HG02623 (cell line): ENCODE measurements at regions not wholly inside any gene's neighbourhood (a gene's known extent, or its start where the extent isn't known, plus 50 kb on each side); places are given as distances from the start of the nearest gene placed in this dataset.

Source experiments
- ATAC-seq: cut with Tn5 transposase; IDR thresholded peaks from one replicate; pipeline ENCODE4 v1.9.1; 2021; ENCODE audit warnings: moderate library complexity; ENCODE audit not compliant: unreplicated experiment

GRCh38 chr13:91178099-91178498 is 169.4 kb upstream of the MIR17HG start:
- no peak for ATAC-seq

DNA sequence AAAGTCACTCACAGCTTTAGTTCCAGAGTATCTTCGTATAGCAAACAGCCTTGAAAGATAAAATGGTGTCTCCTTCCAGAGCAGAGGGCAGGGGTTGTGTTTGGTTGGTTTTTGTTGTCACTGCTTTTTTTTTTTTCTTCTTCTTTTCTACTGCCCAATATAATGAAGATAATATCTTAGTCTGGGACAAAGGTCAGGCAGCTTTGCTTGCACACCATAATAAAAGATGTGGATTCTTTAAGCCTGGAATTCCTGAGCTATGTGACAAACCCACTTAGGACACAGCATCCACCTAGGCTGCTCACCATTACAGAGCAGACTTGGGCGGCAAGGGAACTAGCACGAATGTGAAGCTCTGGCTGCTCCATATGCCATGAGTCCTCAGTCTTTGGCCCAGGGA is 165.6 kb upstream of the MIR17HG start:
- ATAC-seq = no peak

DNA sequence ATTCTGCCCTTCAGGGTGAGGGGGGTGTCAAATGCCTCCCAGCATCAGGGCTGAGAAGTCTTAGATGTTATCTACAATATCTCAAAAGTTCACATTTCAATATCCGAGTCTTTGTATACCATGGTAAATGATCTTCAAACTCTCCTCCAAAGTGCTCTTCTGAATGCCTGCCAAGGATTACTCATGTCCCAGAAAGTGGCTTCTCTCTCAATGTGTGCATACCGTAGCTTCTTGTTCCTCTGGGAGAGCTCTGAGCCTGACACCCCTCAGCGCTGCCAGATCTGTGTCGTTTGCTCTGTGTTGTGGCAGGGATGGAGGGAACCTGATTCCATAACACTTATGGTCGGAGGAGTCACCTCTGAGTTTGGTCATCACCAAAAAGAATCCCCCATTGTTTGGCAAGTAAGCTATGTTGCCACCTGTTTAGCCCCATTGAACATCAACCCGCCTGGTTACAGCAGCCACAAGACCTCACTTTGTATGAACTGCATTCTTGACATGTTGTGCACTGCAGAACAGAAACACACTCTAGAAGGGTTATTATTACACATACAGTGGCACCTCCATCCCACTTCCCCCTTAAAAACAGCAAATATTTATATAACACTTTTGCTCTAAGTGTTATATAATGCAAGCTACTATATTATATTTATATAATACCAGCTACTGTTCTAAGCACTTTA is 163.1 kb upstream of the MIR17HG start:
- no peak for ATAC-seq

DNA sequence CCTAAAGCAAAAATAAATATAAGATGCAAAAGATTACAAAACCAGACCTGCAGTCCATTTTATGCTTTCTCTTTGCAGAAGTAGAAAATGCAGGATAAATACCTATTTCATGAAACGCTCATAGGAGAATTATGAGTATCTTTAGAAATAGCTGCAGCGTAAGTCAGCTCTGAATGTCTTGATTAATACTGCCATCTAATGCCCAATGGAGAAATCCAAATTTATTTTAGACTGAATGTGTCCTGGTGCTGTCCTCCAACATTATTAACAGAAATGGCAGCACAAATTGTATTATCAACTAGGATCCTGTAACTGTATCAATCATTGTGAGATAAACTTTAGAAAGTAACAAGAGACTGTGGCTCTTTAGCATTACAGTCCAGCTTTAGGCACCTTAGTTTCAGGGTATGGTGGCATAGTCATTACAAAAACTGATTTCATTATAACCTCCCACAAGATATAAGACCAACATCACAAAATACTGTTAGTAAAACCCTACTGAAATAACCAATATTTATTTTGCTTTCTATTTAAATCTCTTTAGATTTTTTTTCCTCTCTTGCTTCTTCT is 162.1 kb upstream of the MIR17HG start:
- ATAC-seq = no peak

- no peak for ATAC-seq
Measured at GRCh38 chr13:91187522-91187921, 160.0 kb upstream of the MIR17HG start.

DNA sequence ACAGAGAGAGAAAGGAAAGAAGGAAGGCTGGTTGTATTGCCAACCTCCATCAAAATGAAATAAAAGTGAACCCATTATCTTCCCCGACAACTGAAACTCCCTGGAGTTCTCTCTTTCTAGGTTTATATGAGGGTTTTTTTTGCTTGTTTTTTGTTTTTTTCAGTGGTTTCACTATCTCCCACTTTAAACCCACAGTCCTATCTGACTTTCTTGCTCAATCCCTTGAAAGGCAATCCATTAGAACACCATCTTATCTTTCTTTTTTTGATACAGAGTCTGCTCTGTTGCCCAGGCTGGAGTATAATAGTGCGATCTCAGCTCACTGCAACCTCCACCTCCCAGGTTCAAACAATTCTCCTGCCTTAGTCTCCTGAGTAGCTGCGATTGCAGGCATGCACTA is 158.0 kb upstream of the MIR17HG start:
- ATAC-seq = no peak

GRCh38 chr13:91193358-91193757 is 154.1 kb upstream of the MIR17HG start:
- ATAC-seq = no peak

DNA sequence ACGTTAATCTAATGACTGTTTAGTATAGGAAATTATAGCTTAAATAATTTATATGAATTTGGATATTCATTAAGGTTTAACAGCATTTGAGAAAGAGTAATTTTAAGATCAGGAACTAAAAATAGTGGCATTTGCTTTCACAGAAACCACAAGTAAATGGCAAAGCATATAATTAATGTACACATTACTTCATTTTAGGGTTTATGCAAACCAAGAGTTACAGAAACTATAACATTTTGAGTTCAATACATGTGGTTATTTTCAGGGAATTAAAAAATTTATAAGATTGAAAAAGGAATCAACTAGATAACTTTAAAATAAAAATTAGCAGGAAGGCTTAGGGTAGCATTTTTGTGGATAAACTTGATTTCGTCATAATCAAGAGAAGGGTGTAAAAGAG is 151.7 kb upstream of the MIR17HG start:
- no peak for ATAC-seq

- no peak for ATAC-seq
Measured at GRCh38 chr13:91196958-91197357, 150.5 kb upstream of the MIR17HG start.

DNA sequence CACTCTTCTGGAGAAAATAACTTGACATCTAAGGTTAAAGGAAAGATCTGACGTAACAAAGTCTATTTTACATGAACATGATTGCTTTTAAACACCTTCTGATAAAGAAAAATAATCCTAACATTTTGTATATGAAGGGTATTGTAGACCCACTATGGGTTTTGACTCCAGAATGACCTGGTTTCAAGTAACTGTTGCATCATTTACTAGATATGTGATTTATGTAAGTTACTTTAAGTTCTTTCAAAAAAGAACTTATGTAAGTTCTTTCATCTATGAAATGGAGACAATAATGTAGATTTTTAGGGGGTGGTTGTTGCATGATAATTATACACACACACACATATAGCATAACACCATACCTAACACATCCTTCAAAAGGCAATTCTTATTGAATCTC is 147.6 kb upstream of the MIR17HG start:
- no peak for ATAC-seq

DNA sequence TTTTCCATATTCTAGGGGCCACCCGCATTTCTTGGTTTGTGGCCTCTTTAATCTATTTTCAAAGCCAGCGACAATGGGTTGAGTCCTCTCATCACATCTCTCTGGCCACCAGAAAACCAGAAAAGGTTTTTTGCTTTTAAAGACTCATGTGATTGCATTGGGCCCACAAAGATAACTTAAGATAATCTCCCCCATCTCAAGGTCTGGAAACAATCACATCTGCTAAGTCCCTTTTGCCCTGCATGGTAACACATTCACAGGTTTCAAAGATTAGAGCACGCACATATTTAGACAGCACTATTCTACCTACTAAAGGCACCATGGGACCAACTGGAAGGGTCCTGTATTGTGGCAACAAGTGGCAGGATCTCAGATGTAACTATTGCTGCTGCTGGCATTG is 147.0 kb upstream of the MIR17HG start:
- ATAC-seq = no peak

DNA sequence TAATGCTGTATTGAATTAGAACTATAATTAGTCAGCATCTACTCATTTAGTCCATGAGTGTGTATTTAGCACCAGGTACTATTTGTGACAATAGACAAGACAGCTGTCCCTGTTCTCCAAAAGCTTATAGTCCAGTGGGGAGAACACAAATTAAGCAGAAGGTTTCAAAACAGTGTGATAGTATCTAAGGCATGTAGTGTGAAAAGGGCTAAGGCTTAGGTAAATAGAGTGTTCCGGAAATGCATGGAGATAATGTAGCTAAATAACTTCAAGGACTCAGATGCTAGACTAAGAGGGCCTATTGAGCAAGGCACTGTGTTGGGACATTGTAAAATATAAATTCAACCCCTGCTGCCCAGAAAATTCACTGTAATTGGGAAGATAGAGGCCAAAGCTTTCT is 144.1 kb upstream of the MIR17HG start:
- ATAC-seq = no peak

DNA sequence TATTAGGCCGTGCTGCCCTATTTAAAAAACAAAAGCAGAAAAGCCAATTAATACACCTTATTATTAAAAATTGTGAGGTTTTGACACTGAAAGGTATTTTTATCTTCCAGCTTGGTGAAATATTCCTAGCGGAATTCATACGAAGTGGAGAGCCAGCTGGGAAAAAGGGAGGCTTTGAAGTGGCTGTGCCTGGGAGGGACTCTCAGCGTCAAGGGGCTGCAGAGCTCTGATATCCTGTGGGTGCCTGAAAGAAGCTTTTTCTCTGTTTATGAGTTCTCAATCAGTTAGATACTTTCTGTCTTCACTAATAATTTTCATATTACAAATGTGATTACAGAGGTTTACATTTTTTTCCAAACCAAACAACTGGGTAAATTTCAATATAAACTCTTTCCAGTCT is 140.2 kb upstream of the MIR17HG start:
- ATAC-seq = no peak

- ATAC-seq = no peak
Measured at GRCh38 chr13:91211510-91211909, 136.0 kb upstream of the MIR17HG start.

GRCh38 chr13:91212231-91212630 is 135.3 kb upstream of the MIR17HG start:
- no peak for ATAC-seq

DNA sequence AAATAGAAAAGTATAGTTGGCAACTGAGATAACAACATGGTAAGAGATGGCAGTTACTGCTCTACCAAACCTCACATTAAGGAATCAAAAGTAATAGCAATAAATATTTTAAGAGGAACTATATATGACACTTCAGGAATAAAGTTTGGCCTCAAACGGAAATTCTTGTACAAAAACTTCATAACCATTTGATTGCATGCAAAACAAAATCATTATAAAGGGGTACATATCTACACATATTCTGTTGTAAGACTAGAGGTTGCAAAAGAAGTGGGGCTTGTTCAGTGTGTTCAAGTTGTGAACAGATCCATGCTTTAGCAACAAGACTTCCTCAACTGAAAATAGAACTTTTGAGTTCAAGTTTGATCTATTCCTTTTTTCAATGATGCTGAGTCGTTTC is 133.5 kb upstream of the MIR17HG start:
- ATAC-seq = no peak

GRCh38 chr13:91216928-91217700 is 130.4 kb upstream of the MIR17HG start:
- ATAC-seq = no peak

- ATAC-seq = no peak
Measured at GRCh38 chr13:91219201-91219600, 128.3 kb upstream of the MIR17HG start.

DNA sequence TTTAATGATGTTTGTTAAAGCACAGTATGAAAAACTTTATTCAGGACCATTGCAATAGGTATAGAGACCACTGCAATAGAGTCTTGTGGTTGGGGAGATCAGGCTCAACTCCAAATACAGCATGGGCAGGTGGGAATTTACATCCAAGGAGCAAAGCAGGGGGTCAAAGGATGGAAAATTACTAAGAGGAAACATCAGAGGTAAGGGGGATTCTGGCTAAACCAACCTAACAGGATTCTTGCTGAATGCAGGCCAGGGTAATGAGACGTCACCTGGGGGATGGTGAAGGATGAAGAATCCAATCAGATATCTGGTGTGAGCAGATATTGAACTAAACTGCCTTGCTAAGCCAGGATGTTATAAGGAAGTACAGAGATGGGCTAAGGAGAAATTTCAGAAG is 126.6 kb upstream of the MIR17HG start:
- no peak for ATAC-seq

DNA sequence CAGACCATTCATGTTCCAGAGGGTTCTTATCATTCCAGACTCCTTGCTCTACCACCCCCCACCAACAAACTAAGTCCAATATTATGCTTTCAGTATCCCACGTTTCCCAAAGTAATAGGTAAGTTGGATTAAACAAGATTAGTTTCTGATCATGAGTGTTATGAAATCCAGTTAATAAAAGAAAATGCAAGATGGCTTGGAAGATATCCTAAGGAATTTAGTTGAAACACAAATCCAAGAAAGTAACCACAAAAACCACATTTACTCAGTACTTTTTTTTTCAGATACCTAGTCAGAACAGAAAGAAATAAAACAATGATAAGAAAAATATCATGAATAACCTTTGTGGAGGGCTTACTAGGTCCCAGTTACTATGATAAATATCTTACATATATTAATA is 119.4 kb upstream of the MIR17HG start:
- ATAC-seq = no peak

GRCh38 chr13:91228940-91229339 is 118.5 kb upstream of the MIR17HG start:
- ATAC-seq = no peak

DNA sequence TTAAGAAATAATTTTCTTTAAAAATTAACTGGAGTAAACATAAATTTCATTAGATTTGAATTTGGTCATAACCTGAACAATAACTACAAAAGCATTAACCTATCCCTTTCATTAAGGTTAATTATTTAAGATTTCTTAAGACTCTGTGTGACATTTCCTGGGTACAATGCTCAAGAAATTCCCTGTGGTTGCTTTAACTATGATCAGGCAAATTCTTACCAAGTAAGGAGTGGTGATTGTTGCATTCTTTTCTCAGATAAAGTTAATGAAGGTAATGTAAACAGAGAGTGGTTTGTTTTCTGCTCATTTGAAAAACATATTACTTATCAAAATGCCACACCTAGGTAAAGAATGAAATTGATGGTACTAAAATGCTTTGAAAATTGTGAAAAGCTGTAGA is 114.8 kb upstream of the MIR17HG start:
- ATAC-seq = no peak
